Central memory CD8-positive, alpha-beta T cell (primary cell): ENCODE measurements at regions not wholly inside any gene's neighbourhood (a gene's known extent, or its start where the extent isn't known, plus 50 kb on each side); places are given as distances from the start of the nearest gene placed in this dataset.

ENCODE experiments used
- ATAC-seq: fragments of 150-1000 bp; cut with Tn5 transposase; replicated peaks from 2 replicates; pipeline ENCODE4 v1.10.0; 2022; ENCODE audit warnings: mild to moderate bottlenecking, moderate FRiP score, moderate number of reproducible peaks; ENCODE audit not compliant: poor library complexity, severe bottlenecking; ENCODE audit errors: extremely low read depth
- DNase-seq, 2 donors: peaks; one replicate each; pipeline ENCODE4 v3.0.0; 2021; ENCODE audit warnings: low spot score in 2 of 2
- H3K27ac Mint-ChIP-seq: one replicate; pipeline ENCODE4 v1.8.0; 2022; ENCODE audit warnings: low read depth, mild to moderate bottlenecking, moderate library complexity, mixed read lengths
- H3K27me3 Mint-ChIP-seq: one replicate; pipeline ENCODE4 v1.8.0; 2022; ENCODE audit warnings: mixed read lengths
- H3K36me3 Mint-ChIP-seq: one replicate; pipeline ENCODE4 v1.8.0; 2022; ENCODE audit warnings: mild to moderate bottlenecking, moderate library complexity, mixed read lengths; ENCODE audit not compliant: insufficient read depth
- H3K4me1 Mint-ChIP-seq: one replicate; pipeline ENCODE4 v1.8.0; 2022; ENCODE audit warnings: mixed read lengths
- H3K4me3 Mint-ChIP-seq: one replicate; pipeline ENCODE4 v1.8.0; 2022; ENCODE audit warnings: mild to moderate bottlenecking, moderate library complexity, mixed read lengths
- H3K9me3 Mint-ChIP-seq: one replicate; pipeline ENCODE4 v1.8.0; 2022; ENCODE audit warnings: mixed read lengths

GRCh38 chr5:66234241-66234640, 90.1 kb downstream of the SREK1 start:
- no peaks in the 10 kb centered on the region for H3K4me1 Mint-ChIP-seq
- no peaks in the 10 kb centered on the region for H3K36me3 Mint-ChIP-seq
- no peak for ATAC-seq
- no peaks in the 10 kb centered on the region for H3K9me3 Mint-ChIP-seq
- H3K4me3 Mint-ChIP-seq = no peak overlapping the region
- no peak for DNase-seq
- H3K27ac Mint-ChIP-seq = no peak overlapping the region
- H3K27me3 Mint-ChIP-seq = peaks cover 12% of the 10 kb centered on the region

GRCh38 chr5:66238435-66238834, 94.3 kb downstream of the SREK1 start:
- Mint-ChIP-seq H3K27ac (no peak overlapping the region), H3K36me3 (no peaks in the 10 kb centered on the region), H3K4me1 (no peaks in the 10 kb centered on the region), H3K27me3 (peaks cover 33% of the 10 kb centered on the region), H3K9me3 (no peaks in the 10 kb centered on the region), H3K4me3 (no peak overlapping the region)
- ATAC-seq (no peak), DNase-seq (no peak)

- no peak overlapping the region for H3K27ac Mint-ChIP-seq
- no peak for DNase-seq
- no peaks in the 10 kb centered on the region for H3K9me3 Mint-ChIP-seq
- H3K4me3 Mint-ChIP-seq = no peak overlapping the region
- H3K4me1 Mint-ChIP-seq = no peaks in the 10 kb centered on the region
- H3K27me3 Mint-ChIP-seq = peaks cover 33% of the 10 kb centered on the region
- H3K36me3 Mint-ChIP-seq = no peaks in the 10 kb centered on the region
- ATAC-seq = no peak
Measured at GRCh38 chr5:66239034-66239433, 94.9 kb downstream of the SREK1 start.

GRCh38 chr5:66241136-66241825, 97.2 kb downstream of the SREK1 start:
- ATAC-seq = no peak
- Mint-ChIP-seq H3K36me3 (no peaks in the 10 kb centered on the region), H3K4me3 (no peak overlapping the region), H3K27me3 (peaks cover 28% of the 10 kb centered on the region), H3K27ac (no peak overlapping the region), H3K4me1 (no peaks in the 10 kb centered on the region), H3K9me3 (no peaks in the 10 kb centered on the region)
- DNase-seq = no peak

GRCh38 chr5:66242050-66242715, 98.1 kb downstream of the SREK1 start:
- DNase-seq (no peak), ATAC-seq (no peak)
- H3K27ac Mint-ChIP-seq = no peak overlapping the region
- H3K36me3 Mint-ChIP-seq = no peaks in the 10 kb centered on the region
- H3K27me3 Mint-ChIP-seq = peaks cover 21% of the 10 kb centered on the region
- H3K4me3 Mint-ChIP-seq = no peak overlapping the region
- H3K4me1 Mint-ChIP-seq = no peaks in the 10 kb centered on the region
- H3K9me3 Mint-ChIP-seq = no peaks in the 10 kb centered on the region

- H3K36me3 Mint-ChIP-seq = no peaks in the 10 kb centered on the region
- H3K27ac Mint-ChIP-seq = no peak overlapping the region
Measured at GRCh38 chr5:66246608-66247007, 102.5 kb downstream of the SREK1 start.

GRCh38 chr5:66247176-66247960, 103.3 kb downstream of the SREK1 start:
- Mint-ChIP-seq H3K9me3 (no peaks in the 10 kb centered on the region), H3K36me3 (no peaks in the 10 kb centered on the region), H3K27ac (no peak overlapping the region), H3K4me3 (no peak overlapping the region), H3K27me3 (no peaks in the 10 kb centered on the region), H3K4me1 (no peaks in the 10 kb centered on the region)
- ATAC-seq = no peak
- DNase-seq = no peak

More at GRCh38 chr5:66246608-66247007, 102.5 kb downstream of the SREK1 start:
- Mint-ChIP-seq H3K9me3 (no peaks in the 10 kb centered on the region), H3K4me1 (no peaks in the 10 kb centered on the region), H3K4me3 (no peak overlapping the region), H3K27me3 (peaks cover 1% of the 10 kb centered on the region)
- DNase-seq (no peak), ATAC-seq (no peak)

GRCh38 chr5:66248874-66249273, 104.8 kb downstream of the SREK1 start:
- Mint-ChIP-seq H3K4me1 (no peaks in the 10 kb centered on the region), H3K36me3 (no peaks in the 10 kb centered on the region), H3K4me3 (no peak overlapping the region), H3K9me3 (no peaks in the 10 kb centered on the region), H3K27me3 (no peaks in the 10 kb centered on the region), H3K27ac (no peak overlapping the region)
- ATAC-seq = no peak
- DNase-seq = no peak

GRCh38 chr5:66249920-66250319, 105.8 kb downstream of the SREK1 start:
- Mint-ChIP-seq H3K27me3 (no peaks in the 10 kb centered on the region), H3K4me3 (no peak overlapping the region), H3K4me1 (no peaks in the 10 kb centered on the region), H3K36me3 (no peaks in the 10 kb centered on the region), H3K27ac (no peak overlapping the region), H3K9me3 (no peaks in the 10 kb centered on the region)
- ATAC-seq (no peak), DNase-seq (no peak)

GRCh38 chr5:66252849-66253248, 108.7 kb downstream of the SREK1 start:
- DNase-seq (no peak), ATAC-seq (no peak)
- H3K36me3 Mint-ChIP-seq = no peaks in the 10 kb centered on the region
- H3K27ac Mint-ChIP-seq = no peak overlapping the region
- no peak overlapping the region for H3K4me3 Mint-ChIP-seq
- H3K4me1 Mint-ChIP-seq = no peaks in the 10 kb centered on the region
- no peaks in the 10 kb centered on the region for H3K9me3 Mint-ChIP-seq
- no peaks in the 10 kb centered on the region for H3K27me3 Mint-ChIP-seq

- Mint-ChIP-seq H3K36me3 (no peaks in the 10 kb centered on the region), H3K4me3 (no peak overlapping the region), H3K27ac (no peak overlapping the region), H3K9me3 (no peaks in the 10 kb centered on the region), H3K27me3 (no peaks in the 10 kb centered on the region), H3K4me1 (no peaks in the 10 kb centered on the region)
- DNase-seq (no peak), ATAC-seq (no peak)
Measured at GRCh38 chr5:66255714-66256113, 111.6 kb downstream of the SREK1 start.

- peaks cover 89% of the 10 kb centered on the region for H3K27me3 Mint-ChIP-seq
- H3K4me1 Mint-ChIP-seq = no peaks in the 10 kb centered on the region
- DNase-seq (no peak), ATAC-seq (no peak)
- no peak overlapping the region for H3K27ac Mint-ChIP-seq
- no peaks in the 10 kb centered on the region for H3K36me3 Mint-ChIP-seq
- no peak overlapping the region for H3K4me3 Mint-ChIP-seq
- H3K9me3 Mint-ChIP-seq = no peaks in the 10 kb centered on the region
Measured at GRCh38 chr5:66273121-66273520, 129.0 kb downstream of the SREK1 start.

GRCh38 chr5:66276986-66277385, 132.9 kb downstream of the SREK1 start:
- DNase-seq = no peak
- Mint-ChIP-seq H3K36me3 (no peaks in the 10 kb centered on the region), H3K27ac (no peak overlapping the region), H3K4me3 (no peak overlapping the region), H3K9me3 (no peaks in the 10 kb centered on the region), H3K27me3 (peaks cover 75% of the 10 kb centered on the region), H3K4me1 (no peaks in the 10 kb centered on the region)
- ATAC-seq = no peak
